Endothelial cell (in vitro differentiated cells): ENCODE measurements at regions not wholly inside any gene's neighbourhood (a gene's known extent, or its start where the extent isn't known, plus 50 kb on each side); places are given as distances from the start of the nearest gene placed in this dataset.

Source experiments
- DNase-seq: peaks from one replicate; pipeline ENCODE4 v3.0.0; 2021; ENCODE audit warnings: low spot score
- H3K27ac Mint-ChIP-seq: one replicate; pipeline ENCODE4 v1.8.0; 2021; ENCODE audit warnings: mixed read lengths, inconsistent platforms; ENCODE audit not compliant: unreplicated experiment
- H3K27me3 Mint-ChIP-seq: one replicate; pipeline ENCODE4 v1.8.0; 2021; ENCODE audit warnings: mild to moderate bottlenecking, moderate library complexity, mixed read lengths, inconsistent platforms; ENCODE audit not compliant: unreplicated experiment
- H3K36me3 Mint-ChIP-seq: one replicate; pipeline ENCODE4 v1.8.0; 2021; ENCODE audit warnings: mild to moderate bottlenecking, low read depth, mixed read lengths, inconsistent platforms; ENCODE audit not compliant: unreplicated experiment
- H3K4me1 Mint-ChIP-seq: one replicate; pipeline ENCODE4 v1.8.0; 2021; ENCODE audit warnings: mild to moderate bottlenecking, mixed read lengths, inconsistent platforms; ENCODE audit not compliant: unreplicated experiment
- H3K4me3 Mint-ChIP-seq: one replicate; pipeline ENCODE4 v1.8.0; 2021; ENCODE audit warnings: mild to moderate bottlenecking, mixed read lengths, inconsistent platforms; ENCODE audit not compliant: unreplicated experiment
- H3K9me3 Mint-ChIP-seq: one replicate; pipeline ENCODE4 v1.8.0; 2021; ENCODE audit warnings: mixed read lengths, inconsistent platforms; ENCODE audit not compliant: unreplicated experiment
- TF ChIP-seq, protein P1 (sequence below): fragments of 200-600 bp; sonication (generic); IDR thresholded peaks from one replicate; pipeline ENCODE4 v1.5.0; 2021; ENCODE audit warnings: antibody characterized with exemption; ENCODE audit not compliant: unreplicated experiment

DNA sequence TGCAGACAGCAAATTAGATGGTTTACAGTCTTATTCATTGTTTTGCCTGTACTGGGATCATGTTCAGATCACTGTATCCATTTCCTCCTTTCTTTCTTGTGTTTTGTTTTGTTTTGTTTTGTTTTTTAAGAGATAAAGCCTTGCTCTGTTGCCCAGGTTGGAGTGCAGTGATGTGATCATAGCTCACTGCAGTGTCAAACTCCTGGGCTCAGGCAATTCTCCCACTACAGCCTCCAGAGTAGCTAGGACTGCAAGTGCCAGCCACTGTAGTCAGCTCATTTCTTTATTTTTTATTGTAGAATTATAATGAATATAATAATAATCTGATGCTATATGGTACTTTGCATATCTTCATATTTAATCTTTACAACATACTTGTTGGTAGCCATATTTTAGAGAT, 403.7 kb upstream of the B3GALT2 start:
- no peak for DNase-seq
- Mint-ChIP-seq H3K4me3 (no peak overlapping the region), H3K36me3 (no peaks in the 10 kb centered on the region), H3K4me1 (peaks cover 46% of the 10 kb centered on the region), H3K27ac (no peak overlapping the region), H3K27me3 (no peaks in the 10 kb centered on the region), H3K9me3 (no peaks in the 10 kb centered on the region)
- TF ChIP-seq, protein P1, sequence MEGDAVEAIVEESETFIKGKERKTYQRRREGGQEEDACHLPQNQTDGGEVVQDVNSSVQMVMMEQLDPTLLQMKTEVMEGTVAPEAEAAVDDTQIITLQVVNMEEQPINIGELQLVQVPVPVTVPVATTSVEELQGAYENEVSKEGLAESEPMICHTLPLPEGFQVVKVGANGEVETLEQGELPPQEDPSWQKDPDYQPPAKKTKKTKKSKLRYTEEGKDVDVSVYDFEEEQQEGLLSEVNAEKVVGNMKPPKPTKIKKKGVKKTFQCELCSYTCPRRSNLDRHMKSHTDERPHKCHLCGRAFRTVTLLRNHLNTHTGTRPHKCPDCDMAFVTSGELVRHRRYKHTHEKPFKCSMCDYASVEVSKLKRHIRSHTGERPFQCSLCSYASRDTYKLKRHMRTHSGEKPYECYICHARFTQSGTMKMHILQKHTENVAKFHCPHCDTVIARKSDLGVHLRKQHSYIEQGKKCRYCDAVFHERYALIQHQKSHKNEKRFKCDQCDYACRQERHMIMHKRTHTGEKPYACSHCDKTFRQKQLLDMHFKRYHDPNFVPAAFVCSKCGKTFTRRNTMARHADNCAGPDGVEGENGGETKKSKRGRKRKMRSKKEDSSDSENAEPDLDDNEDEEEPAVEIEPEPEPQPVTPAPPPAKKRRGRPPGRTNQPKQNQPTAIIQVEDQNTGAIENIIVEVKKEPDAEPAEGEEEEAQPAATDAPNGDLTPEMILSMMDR, result no peak

DNA sequence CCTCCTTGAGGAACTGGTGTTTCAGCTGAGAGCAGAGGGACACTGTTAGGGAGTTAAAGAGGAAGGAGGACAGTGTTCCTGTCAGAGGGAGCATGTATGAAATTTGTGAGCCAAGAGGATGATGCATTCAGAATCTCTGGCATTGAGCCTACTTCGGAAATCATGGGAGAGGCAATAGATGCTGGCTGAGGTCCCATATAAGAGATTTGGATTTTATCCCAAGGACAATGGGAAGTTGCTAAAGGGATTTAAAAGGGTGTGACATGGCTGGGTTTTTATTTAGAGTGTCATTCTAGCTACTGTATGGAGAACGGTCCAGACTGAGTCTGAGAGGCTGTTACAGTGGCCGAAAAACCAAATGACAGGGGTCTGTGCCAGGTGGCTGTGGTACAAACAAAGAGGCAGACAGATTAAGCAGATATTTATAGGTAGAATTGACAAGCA, 403.2 kb upstream of the B3GALT2 start:
- Mint-ChIP-seq H3K9me3 (no peaks in the 10 kb centered on the region), H3K4me3 (no peak overlapping the region), H3K4me1 (peaks cover 43% of the 10 kb centered on the region), H3K36me3 (no peaks in the 10 kb centered on the region), H3K27me3 (no peaks in the 10 kb centered on the region), H3K27ac (peak overlapping the region; percentile 7)
- no peak for DNase-seq
- TF ChIP-seq, protein P1, result no peak

DNA sequence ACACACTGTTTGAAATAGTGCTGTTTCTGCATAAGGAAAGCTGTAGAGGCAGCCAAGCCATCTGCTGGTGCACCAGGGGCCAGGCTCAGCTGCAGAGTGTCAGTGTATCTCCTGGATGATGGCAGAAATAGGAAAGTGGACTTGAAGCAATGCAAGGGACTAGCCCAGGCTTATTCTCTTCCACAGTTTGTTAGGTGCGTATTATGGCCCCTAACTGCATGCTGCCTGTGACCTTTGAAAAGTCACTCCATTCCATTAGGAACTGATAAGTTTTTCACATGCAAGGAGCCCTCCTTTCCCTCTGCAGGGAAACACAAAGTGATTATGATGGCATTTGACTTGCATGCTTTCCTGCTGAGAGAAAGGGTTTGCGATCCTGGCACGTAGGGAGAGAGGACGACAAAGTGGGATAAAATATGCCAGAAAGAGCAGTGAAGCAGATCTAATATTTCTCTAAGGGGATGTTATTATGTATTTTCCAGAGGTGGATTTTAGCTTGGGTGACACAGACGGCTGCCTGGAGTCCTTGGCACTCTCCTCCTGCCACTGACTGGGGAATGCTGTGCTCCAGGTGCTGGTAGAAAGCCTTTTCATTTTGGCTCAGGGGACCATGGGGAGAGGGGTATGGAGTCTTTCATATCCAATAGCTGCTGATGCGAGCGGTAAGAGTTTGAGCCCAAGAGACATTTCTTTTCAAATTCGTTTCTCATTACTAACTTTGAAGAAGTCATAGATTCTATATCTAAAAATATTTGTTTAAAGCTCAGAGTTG, 402.1 kb upstream of the B3GALT2 start:
- no peaks in the 10 kb centered on the region for H3K36me3 Mint-ChIP-seq
- no peak overlapping the region for H3K4me3 Mint-ChIP-seq
- H3K27ac Mint-ChIP-seq, result no peak overlapping the region
- H3K4me1 Mint-ChIP-seq, result peaks cover 36% of the 10 kb centered on the region
- no peaks in the 10 kb centered on the region for H3K9me3 Mint-ChIP-seq
- TF ChIP-seq, protein P1, result no peak
- peak; percentile 7 for DNase-seq
- H3K27me3 Mint-ChIP-seq, result no peaks in the 10 kb centered on the region

DNA sequence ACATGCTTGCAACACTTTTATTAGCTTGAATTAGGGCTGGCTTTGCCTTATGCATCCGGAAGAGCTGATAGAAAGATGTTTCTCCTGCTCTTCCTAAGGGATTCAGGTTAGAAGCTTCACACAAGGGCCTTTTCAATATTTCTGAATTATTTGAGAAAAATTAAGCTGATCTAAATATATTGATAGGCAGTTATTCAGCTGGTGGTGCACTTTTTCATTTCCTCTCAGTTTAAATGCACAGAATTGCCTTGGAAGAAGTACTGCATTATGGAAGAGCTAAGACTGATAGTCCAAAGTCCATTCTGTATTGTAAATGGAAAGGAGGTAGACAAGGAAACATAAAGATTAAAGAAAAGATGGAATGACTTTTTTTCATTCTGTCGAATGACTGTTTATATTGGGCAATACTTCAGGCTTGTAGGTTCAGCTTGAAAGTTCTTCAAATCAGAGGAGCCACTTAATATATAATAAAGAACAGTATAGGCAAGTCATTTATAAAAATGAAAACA, 398.4 kb upstream of the B3GALT2 start:
- no peak for DNase-seq
- no peak overlapping the region for H3K27ac Mint-ChIP-seq
- H3K36me3 Mint-ChIP-seq, result no peaks in the 10 kb centered on the region
- no peak overlapping the region for H3K4me3 Mint-ChIP-seq
- TF ChIP-seq, protein P1, result no peak
- H3K9me3 Mint-ChIP-seq, result no peaks in the 10 kb centered on the region
- H3K4me1 Mint-ChIP-seq, result peaks cover 23% of the 10 kb centered on the region
- H3K27me3 Mint-ChIP-seq, result no peaks in the 10 kb centered on the region

DNA sequence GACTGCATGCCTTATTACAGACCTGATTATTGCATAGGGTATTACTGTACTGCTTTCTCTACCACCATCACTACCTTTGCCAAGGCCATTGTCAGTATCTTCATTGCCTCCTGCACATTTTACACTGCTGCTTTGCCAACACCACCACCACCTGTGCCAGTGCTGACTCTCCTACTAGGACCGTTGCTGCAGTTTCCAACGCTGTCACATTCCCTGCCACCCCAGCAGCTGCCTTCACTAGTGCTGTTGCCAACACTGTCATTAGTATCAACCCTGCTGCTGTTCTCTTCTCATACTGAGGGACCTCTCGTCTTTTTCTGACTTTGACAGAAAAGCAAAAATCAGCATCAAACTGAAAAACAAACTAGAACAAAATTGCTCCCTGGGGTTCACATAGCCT, 394.9 kb upstream of the B3GALT2 start:
- H3K9me3 Mint-ChIP-seq, result no peaks in the 10 kb centered on the region
- no peak for DNase-seq
- peaks cover 7% of the 10 kb centered on the region for H3K4me1 Mint-ChIP-seq

More for the DNA sequence above, 394.9 kb upstream of the B3GALT2 start:
- TF ChIP-seq, protein P1, result no peak
- no peaks in the 10 kb centered on the region for H3K27me3 Mint-ChIP-seq
- no peak overlapping the region for H3K4me3 Mint-ChIP-seq
- H3K36me3 Mint-ChIP-seq, result no peaks in the 10 kb centered on the region
- H3K27ac Mint-ChIP-seq, result no peak overlapping the region
